ENCODE measurements at regions not wholly inside any gene's neighbourhood (a gene's known extent, or its start where the extent isn't known, plus 50 kb on each side); places are given as distances from the start of the nearest gene placed in this dataset.

DNA sequence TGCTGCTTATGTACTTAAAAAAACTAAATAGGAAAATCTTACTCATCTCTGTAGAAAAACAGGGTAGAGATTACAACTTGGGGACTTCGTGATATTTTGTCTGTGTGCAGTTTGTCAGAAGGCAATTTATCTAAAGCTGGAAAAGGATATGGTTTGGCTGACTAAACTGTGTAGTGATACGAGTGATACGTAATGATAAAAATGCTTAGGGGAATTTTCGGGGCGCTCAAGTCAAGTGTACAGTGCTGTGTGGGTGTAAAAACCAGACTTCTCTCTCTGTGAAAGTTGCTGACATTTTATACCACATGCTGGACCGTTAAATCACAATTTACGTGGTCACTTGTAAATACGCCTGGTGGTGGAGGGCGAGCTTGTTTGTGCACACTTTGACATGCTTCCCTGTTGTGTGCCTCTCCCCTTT, 221.7 kb downstream of the KCNRG start:
- 50 to 75% methylated on average over 9 of the region's 9 CpGs for WGBS, 2 donors
- intact Hi-C loops (cut with DNase I): no loop called here

DNA sequence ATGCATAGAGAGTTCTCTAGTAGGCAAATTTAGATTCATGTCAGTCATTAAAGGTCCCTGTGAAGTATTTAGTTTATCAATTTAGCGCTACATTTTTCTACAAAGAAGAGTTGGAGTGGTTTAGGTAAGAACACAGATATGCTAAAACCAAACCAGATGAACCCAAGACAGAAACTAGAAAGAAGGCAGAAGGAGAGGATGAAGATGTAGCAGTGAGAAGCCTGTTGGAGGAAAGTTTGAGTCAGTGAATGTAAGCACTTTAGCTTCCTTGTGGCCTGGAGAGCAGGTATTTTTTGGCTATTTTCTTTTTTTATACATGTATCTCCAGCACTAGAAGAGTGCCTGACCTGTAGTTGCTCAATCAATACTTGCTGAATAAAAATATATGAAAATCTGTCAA, 223.7 kb downstream of the KCNRG start:
- Histone ChIP-seq H3K36me3 (replicated peaks in 1 of 2; ENCODE audit: insufficient read depth in 1 of 2, low read depth in 2 of 2) (no peaks in the 10 kb centered on the region), H3K9me3 (no peaks in the 10 kb centered on the region), H3K4me3 (no peak overlapping the region), H3K27me3 (no peaks in the 10 kb centered on the region), H3K27ac (no peak overlapping the region), H3K4me1 (no peaks in the 10 kb centered on the region)
- 89 to 100% methylated on average over 1 of the region's 1 CpG for WGBS, 2 donors
- DNase-seq: no peak
- intact Hi-C loops (cut with DNase I): no loop called here
- TF ChIP-seq POLR2A (IDR thresholded peaks at IDR 0.05): no peak
- TF ChIP-seq, protein P1, sequence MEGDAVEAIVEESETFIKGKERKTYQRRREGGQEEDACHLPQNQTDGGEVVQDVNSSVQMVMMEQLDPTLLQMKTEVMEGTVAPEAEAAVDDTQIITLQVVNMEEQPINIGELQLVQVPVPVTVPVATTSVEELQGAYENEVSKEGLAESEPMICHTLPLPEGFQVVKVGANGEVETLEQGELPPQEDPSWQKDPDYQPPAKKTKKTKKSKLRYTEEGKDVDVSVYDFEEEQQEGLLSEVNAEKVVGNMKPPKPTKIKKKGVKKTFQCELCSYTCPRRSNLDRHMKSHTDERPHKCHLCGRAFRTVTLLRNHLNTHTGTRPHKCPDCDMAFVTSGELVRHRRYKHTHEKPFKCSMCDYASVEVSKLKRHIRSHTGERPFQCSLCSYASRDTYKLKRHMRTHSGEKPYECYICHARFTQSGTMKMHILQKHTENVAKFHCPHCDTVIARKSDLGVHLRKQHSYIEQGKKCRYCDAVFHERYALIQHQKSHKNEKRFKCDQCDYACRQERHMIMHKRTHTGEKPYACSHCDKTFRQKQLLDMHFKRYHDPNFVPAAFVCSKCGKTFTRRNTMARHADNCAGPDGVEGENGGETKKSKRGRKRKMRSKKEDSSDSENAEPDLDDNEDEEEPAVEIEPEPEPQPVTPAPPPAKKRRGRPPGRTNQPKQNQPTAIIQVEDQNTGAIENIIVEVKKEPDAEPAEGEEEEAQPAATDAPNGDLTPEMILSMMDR (IDR thresholded peaks at IDR 0.05): no peak
- no peak for ATAC-seq

More for the DNA sequence above, 221.7 kb downstream of the KCNRG start:
- DNase-seq: no peak
- Histone ChIP-seq H3K27ac (no peak overlapping the region), H3K4me1 (no peaks in the 10 kb centered on the region), H3K27me3 (no peaks in the 10 kb centered on the region), H3K36me3 (replicated peaks in 1 of 2; ENCODE audit: insufficient read depth in 1 of 2, low read depth in 2 of 2) (no peaks in the 10 kb centered on the region), H3K4me3 (no peak overlapping the region), H3K9me3 (no peaks in the 10 kb centered on the region)
- no peak for ATAC-seq
- no peak for TF ChIP-seq POLR2A (IDR thresholded peaks at IDR 0.05)

DNA sequence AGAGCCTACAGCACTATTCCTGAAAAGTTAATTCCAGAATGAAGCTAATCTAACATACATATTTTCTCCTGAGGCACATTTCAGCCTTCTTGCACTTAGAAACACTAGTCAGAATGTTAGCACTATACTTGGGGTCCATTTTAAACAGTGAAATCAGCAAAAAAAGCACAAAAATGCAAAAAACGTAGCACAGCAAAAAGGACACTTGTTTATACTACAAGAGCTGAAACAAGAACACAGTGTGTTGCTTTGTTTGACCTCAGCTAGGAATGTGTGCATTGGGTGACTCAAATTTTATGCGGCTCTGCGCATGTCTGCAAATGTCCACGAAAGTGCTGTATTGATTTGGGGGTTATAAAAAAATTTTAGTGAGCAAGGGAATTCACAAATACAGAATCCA, 226.2 kb downstream of the KCNRG start:
- no peak overlapping the region for H3K4me3 ChIP-seq
- H3K36me3 ChIP-seq (replicated peaks in 1 of 2; ENCODE audit: insufficient read depth in 1 of 2, low read depth in 2 of 2): no peaks in the 10 kb centered on the region
- ATAC-seq (no peak), DNase-seq (no peak)
- no peak for TF ChIP-seq POLR2A (IDR thresholded peaks at IDR 0.05)
- TF ChIP-seq, protein P1 (IDR thresholded peaks at IDR 0.05): no peak
- intact Hi-C loops (cut with DNase I): no loop called here
- no peaks in the 10 kb centered on the region for H3K27me3 ChIP-seq
- H3K4me1 ChIP-seq: no peaks in the 10 kb centered on the region
- WGBS, 2 donors: 75 to 84% methylated on average over 4 of the region's 4 CpGs
- H3K9me3 ChIP-seq: no peaks in the 10 kb centered on the region
- no peak overlapping the region for H3K27ac ChIP-seq

DNA sequence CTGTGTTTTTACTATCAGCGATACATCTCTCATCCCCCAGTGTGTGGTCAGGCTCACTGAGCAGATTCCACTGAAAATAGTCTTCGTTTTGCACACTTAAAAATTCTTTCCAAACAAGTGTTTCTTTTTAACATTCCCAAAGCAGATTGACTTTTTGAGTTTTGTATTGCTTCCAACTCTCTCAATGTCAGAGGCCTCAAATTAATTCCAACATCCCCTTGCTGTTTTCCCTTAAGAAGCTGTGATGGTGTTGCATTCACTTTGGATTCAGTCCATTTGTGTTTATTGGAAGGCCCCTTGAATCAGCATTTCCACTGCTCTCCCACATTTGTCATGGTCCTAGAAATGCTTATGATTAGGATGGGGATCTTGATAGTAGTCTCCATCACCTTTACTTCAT, 228.7 kb downstream of the KCNRG start:
- no peak for ATAC-seq
- Histone ChIP-seq H3K36me3 (replicated peaks in 1 of 2; ENCODE audit: insufficient read depth in 1 of 2, low read depth in 2 of 2) (no peaks in the 10 kb centered on the region), H3K27ac (no peak overlapping the region), H3K4me3 (no peak overlapping the region), H3K27me3 (no peaks in the 10 kb centered on the region), H3K9me3 (no peaks in the 10 kb centered on the region), H3K4me1 (no peaks in the 10 kb centered on the region)
- WGBS, 2 donors: 80 to 88% methylated on average over 2 of the region's 2 CpGs
- TF ChIP-seq, protein P1 (IDR thresholded peaks at IDR 0.05): no peak
- no peak for TF ChIP-seq POLR2A (IDR thresholded peaks at IDR 0.05)
- DNase-seq: no peak
- intact Hi-C loops (cut with DNase I): no loop called here

DNA sequence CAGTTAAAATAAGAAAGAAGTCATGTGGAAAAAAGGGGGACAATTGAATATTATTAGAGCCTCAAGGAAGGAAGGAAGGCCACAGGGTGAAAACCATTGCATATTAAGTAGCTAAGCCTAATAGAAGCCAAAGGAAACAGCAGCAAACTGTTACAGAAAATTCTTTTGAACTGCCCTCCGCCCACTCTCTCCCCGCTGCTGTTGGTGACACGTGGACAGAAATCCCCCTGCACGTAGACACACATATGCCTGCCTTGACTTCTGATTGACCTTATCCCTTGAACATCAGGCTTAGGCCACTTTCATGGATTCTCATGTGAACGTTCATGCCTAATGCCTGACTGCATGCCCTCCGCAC, 229.1 kb downstream of the KCNRG start:
- no peaks in the 10 kb centered on the region for H3K27me3 ChIP-seq
- no peaks in the 10 kb centered on the region for H3K4me1 ChIP-seq
- no peaks in the 10 kb centered on the region for H3K9me3 ChIP-seq
- ATAC-seq (no peak), DNase-seq (no peak)
- no peak for TF ChIP-seq POLR2A (IDR thresholded peaks at IDR 0.05)
- TF ChIP-seq, protein P1 (IDR thresholded peaks at IDR 0.05): no peak
- H3K36me3 ChIP-seq (replicated peaks in 1 of 2; ENCODE audit: insufficient read depth in 1 of 2, low read depth in 2 of 2): no peaks in the 10 kb centered on the region
- H3K4me3 ChIP-seq: no peak overlapping the region
- H3K27ac ChIP-seq: no peak overlapping the region
- 74 to 80% methylated on average over 6 of the region's 6 CpGs for WGBS, 2 donors
- intact Hi-C loops (cut with DNase I): no loop called here

Measured in body of pancreas (tissue), 4 donors.